Parathyroid adenoma (tissue), 2 donors: ENCODE measurements at regions not wholly inside any gene's neighbourhood (a gene's known extent, or its start where the extent isn't known, plus 50 kb on each side); places are given as distances from the start of the nearest gene placed in this dataset.
"Not testable (repeated sequence)": the region's sequence is repeated elsewhere in the genome, so short reads cannot be mapped to it uniquely, and the experiment has no call there.

Source experiments
- H2AFZ ChIP-seq: fragments of 300-600 bp; sonication (generic); one replicate; pipeline ENCODE4 v1.7.0; 2017; ENCODE audit warnings: antibody characterized with exemption, mild to moderate bottlenecking
- H3K27ac ChIP-seq: fragments of 300-600 bp; sonication (generic); one replicate; pipeline ENCODE4 v1.7.0; 2017
- H3K27me3 ChIP-seq: fragments of 300-600 bp; sonication (generic); one replicate; pipeline ENCODE4 v1.7.0; 2017; ENCODE audit warnings: low read length; ENCODE audit not compliant: control insufficient read depth, insufficient read depth
- H3K36me3 ChIP-seq: fragments of 300-600 bp; sonication (generic); one replicate; pipeline ENCODE4 v1.7.0; 2017; ENCODE audit warnings: low read length; ENCODE audit not compliant: control insufficient read depth, insufficient read depth
- H3K4me1 ChIP-seq: fragments of 300-600 bp; sonication (generic); one replicate; pipeline ENCODE4 v1.7.0; 2017; ENCODE audit warnings: control low read depth
- H3K4me2 ChIP-seq: fragments of 300-600 bp; sonication (generic); one replicate; pipeline ENCODE4 v1.7.0; 2017; ENCODE audit warnings: low read length
- H3K4me3 ChIP-seq: fragments of 300-600 bp; sonication (generic); one replicate; pipeline ENCODE4 v1.7.0; 2017; ENCODE audit warnings: low read depth, low read length
- H3K79me2 ChIP-seq: fragments of 300-600 bp; sonication (generic); one replicate; pipeline ENCODE4 v1.7.0; 2017; ENCODE audit warnings: control low read depth
- H3K9ac ChIP-seq: fragments of 300-600 bp; sonication (generic); one replicate; pipeline ENCODE4 v1.7.0; 2017; ENCODE audit warnings: mild to moderate bottlenecking
- H3K9me3 ChIP-seq: fragments of 300-600 bp; sonication (generic); one replicate; pipeline ENCODE4 v1.7.0; 2017; ENCODE audit warnings: low read length; ENCODE audit not compliant: control insufficient read depth
- TF ChIP-seq, protein P1 (sequence below): fragments of 300-600 bp; sonication (generic); IDR thresholded peaks from one replicate; pipeline ENCODE4 v1.7.0; 2017; ENCODE audit warnings: antibody characterized with exemption, mild to moderate bottlenecking
- donor health status: primary hyperparathyroidism.

DNA sequence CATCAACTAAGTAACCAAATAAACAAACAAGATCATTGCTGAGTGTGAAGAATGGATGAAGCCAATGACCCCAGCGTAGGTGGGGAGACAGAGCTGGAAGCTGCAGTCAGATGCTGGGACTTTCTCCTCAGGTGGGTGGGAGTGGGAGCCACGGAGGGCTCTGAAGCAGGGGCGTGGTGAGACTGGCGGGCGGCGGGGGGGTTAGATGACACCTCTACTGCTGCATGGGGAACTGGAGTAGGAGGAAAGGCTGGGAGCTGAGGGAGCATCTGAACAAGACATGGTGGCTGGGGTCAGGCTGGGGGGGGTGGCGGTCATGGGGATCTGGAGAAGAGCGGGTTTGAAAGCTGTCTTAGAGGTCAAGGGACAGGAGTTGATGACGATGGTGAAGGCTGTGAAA lies 193.8 kb downstream of the C9orf50 start:
- Histone ChIP-seq H2AFZ (no peak overlapping the region), H3K36me3 (no peaks in the 10 kb centered on the region), H3K27me3 (no peaks in the 10 kb centered on the region), H3K27ac (no peak overlapping the region), H3K9ac (no peak overlapping the region), H3K9me3 (no peaks in the 10 kb centered on the region), H3K4me3 (no peak overlapping the region), H3K4me1 (no peaks in the 10 kb centered on the region), H3K4me2 (no peak overlapping the region), H3K79me2 (no peaks in the 10 kb centered on the region)
- TF ChIP-seq, protein P1, sequence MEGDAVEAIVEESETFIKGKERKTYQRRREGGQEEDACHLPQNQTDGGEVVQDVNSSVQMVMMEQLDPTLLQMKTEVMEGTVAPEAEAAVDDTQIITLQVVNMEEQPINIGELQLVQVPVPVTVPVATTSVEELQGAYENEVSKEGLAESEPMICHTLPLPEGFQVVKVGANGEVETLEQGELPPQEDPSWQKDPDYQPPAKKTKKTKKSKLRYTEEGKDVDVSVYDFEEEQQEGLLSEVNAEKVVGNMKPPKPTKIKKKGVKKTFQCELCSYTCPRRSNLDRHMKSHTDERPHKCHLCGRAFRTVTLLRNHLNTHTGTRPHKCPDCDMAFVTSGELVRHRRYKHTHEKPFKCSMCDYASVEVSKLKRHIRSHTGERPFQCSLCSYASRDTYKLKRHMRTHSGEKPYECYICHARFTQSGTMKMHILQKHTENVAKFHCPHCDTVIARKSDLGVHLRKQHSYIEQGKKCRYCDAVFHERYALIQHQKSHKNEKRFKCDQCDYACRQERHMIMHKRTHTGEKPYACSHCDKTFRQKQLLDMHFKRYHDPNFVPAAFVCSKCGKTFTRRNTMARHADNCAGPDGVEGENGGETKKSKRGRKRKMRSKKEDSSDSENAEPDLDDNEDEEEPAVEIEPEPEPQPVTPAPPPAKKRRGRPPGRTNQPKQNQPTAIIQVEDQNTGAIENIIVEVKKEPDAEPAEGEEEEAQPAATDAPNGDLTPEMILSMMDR, result no peak

DNA sequence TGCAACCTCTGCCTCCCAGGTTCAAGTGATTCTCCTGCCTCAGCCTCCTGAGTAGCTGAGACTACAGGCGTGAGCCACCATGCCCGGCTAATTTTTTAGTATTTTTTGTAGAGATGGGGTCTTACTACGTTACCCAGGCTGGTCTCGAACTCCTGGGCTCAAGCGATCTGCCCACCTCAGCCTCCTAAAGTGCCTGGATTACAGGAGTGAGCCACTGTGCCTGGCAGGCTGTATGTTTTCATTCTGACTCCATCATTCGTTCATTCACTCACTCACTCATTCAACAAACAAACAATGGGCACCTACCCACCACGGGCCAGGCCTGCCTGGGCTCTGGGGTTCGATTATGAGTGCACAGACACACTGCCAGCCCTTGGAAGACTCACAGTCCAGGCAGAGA lies 197.1 kb downstream of the C9orf50 start:
- not testable (repeated sequence) for H3K36me3 ChIP-seq, H3K4me3 ChIP-seq, H3K27me3 ChIP-seq, H3K9me3 ChIP-seq, H3K27ac ChIP-seq, H3K79me2 ChIP-seq, H3K9ac ChIP-seq, H2AFZ ChIP-seq, H3K4me1 ChIP-seq, H3K4me2 ChIP-seq

DNA sequence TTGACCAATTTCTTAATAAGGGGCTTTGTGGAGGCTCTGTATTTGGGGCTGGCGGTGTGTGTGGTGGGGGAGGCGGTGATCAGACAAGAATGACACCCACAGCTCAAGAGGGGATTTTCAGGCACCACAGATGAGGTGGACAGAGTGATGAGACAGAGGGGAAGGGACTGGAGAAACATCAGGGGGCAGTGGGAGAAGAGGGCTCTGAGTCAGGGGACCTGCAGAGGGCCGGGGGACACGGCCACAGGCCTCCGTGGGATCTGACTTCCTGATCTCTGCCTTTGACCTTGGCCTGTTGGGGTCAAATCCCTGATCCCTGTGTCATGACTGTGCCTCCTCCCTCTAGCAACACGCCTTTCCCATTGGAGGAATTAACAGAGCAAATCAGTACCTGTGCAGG lies 197.7 kb downstream of the C9orf50 start:
- Histone ChIP-seq H3K4me3 (no peak overlapping the region), H2AFZ (no peak overlapping the region), H3K27ac (no peak overlapping the region), H3K79me2 (no peaks in the 10 kb centered on the region), H3K27me3 (no peaks in the 10 kb centered on the region), H3K9me3 (no peaks in the 10 kb centered on the region), H3K36me3 (no peaks in the 10 kb centered on the region), H3K4me2 (no peak overlapping the region), H3K4me1 (no peaks in the 10 kb centered on the region), H3K9ac (no peak overlapping the region)
- TF ChIP-seq, protein P1, result no peak

DNA sequence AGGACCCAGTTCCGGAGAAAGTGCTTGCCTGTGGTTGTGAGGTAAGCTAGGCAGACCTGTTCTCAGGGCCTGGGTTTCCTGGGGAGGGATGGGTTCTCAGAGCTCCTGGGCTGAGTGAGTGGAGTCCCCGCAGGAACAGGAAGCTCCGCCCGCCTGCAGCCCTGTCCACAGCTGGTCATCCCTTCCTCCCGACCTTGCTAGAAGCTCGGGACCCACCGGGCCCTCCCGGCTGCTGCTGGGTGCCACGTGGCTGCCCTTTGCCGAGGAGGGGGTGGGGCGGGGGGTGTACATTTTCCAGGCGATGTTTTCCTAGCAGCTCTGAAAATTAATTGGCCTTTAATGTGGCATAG lies 198.1 kb downstream of the C9orf50 start:
- TF ChIP-seq, protein P1, result no peak
- H3K4me1 ChIP-seq, result no peaks in the 10 kb centered on the region

DNA sequence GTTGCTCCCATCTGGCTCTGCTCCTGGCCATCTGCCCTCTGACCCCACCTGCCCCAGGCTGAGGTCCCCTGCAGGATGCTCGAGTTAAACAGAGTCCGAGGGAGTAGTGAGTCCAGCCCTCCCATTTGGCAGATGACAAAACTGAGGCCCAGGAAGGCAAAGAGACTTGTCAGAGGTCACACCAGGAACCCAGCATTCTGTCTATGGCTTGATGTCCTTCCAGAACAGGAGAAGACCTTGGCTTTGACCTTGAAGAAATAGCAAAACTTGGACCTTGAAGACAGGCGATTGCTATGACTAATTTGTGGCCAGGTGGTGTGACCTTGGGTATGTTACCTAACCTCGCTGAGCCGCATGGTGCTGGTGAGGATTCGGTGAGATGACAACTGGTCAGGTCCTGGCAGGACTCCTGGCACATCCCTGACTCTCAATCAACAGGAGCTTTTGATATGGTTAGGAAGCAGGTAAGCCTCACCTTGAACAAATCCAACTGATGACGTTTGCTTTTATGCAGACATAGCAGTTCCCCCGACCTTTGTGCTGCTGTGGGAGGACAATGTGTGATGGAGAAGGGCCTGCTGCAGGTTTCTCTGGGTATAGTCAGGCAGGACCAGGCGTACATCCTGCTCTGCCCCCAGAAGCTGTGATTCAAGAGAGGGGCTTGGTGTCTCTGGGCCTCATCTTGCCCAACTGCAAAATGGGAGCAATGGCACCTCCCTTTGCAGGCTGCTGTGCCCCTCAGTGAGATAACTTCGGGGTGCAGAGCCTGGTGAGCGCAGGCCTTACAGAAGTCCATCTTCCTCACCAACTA lies 198.7 kb downstream of the C9orf50 start:
- Histone ChIP-seq H3K27me3 (no peaks in the 10 kb centered on the region), H3K79me2 (no peaks in the 10 kb centered on the region), H3K9me3 (no peaks in the 10 kb centered on the region), H3K4me3 (no peak overlapping the region), H3K9ac (no peak overlapping the region), H3K36me3 (no peaks in the 10 kb centered on the region), H3K4me2 (no peak overlapping the region), H3K27ac (no peak overlapping the region), H2AFZ (no peak overlapping the region), H3K4me1 (no peaks in the 10 kb centered on the region)
- TF ChIP-seq, protein P1, result no peak

More for the DNA sequence above, 198.1 kb downstream of the C9orf50 start:
- no peak overlapping the region for H3K9ac ChIP-seq
- H3K4me2 ChIP-seq, result no peak overlapping the region
- H3K27ac ChIP-seq, result no peak overlapping the region
- no peaks in the 10 kb centered on the region for H3K9me3 ChIP-seq
- H3K27me3 ChIP-seq, result no peaks in the 10 kb centered on the region
- H3K79me2 ChIP-seq, result no peaks in the 10 kb centered on the region
- H3K36me3 ChIP-seq, result no peaks in the 10 kb centered on the region
- no peak overlapping the region for H2AFZ ChIP-seq
- H3K4me3 ChIP-seq, result no peak overlapping the region
